Progenitor cell of endocrine pancreas (in vitro differentiated cells): ENCODE measurements at regions not wholly inside any gene's neighbourhood (a gene's known extent, or its start where the extent isn't known, plus 50 kb on each side); places are given as distances from the start of the nearest gene placed in this dataset.

Experiments
- DNase-seq: peaks from one replicate; pipeline ENCODE4 v3.0.0; 2021; ENCODE audit warnings: low spot score; ENCODE audit not compliant: unreplicated experiment
- H3K27ac Mint-ChIP-seq: 2 replicates; pipeline ENCODE4 v1.8.0; 2021; ENCODE audit warnings: mild to moderate bottlenecking, moderate library complexity, mixed read lengths
- H3K27me3 Mint-ChIP-seq: 2 replicates; pipeline ENCODE4 v1.8.0; 2021; ENCODE audit warnings: mixed read lengths
- H3K36me3 Mint-ChIP-seq: 2 replicates; pipeline ENCODE4 v1.8.0; 2022; ENCODE audit warnings: mixed read lengths; ENCODE audit not compliant: insufficient read depth
- H3K4me1 Mint-ChIP-seq: 2 replicates; pipeline ENCODE4 v1.8.0; 2021; ENCODE audit warnings: low read depth, mixed read lengths
- H3K4me3 Mint-ChIP-seq: 2 replicates; pipeline ENCODE4 v1.8.0; 2021; ENCODE audit warnings: low read depth, mild to moderate bottlenecking, moderate library complexity, mixed read lengths
- H3K9me3 Mint-ChIP-seq: 2 replicates; pipeline ENCODE4 v1.8.0; 2021; ENCODE audit warnings: low read depth, mixed read lengths
- CTCF ChIP-seq: fragments of 200-600 bp; sonication (generic); IDR thresholded peaks from one replicate; pipeline ENCODE4 v1.5.0; 2021; ENCODE audit warnings: antibody characterized with exemption, mild to moderate bottlenecking; ENCODE audit not compliant: unreplicated experiment

GRCh38 chr2:71952572-71953188, 195.0 kb downstream of the CYP26B1 start:
- Mint-ChIP-seq H3K9me3 (peaks cover 16% of the 10 kb centered on the region), H3K27me3 (no peaks in the 10 kb centered on the region), H3K4me3 (no peak overlapping the region), H3K27ac (peak overlapping the region; percentile 0), H3K4me1 (peaks cover 3% of the 10 kb centered on the region), H3K36me3 (peaks cover 2% of the 10 kb centered on the region)
- no peak for TF ChIP-seq CTCF
- DNase-seq, result no peak

- no peak for DNase-seq
- Mint-ChIP-seq H3K27me3 (no peaks in the 10 kb centered on the region), H3K4me3 (no peak overlapping the region), H3K27ac (no peak overlapping the region), H3K9me3 (peaks cover 9% of the 10 kb centered on the region), H3K4me1 (peaks cover 3% of the 10 kb centered on the region), H3K36me3 (no peaks in the 10 kb centered on the region)
- TF ChIP-seq CTCF, result no peak
These were observed 195.8 kb downstream of the CYP26B1 start for GRCh38 chr2:71951718-71952404.

GRCh38 chr2:71951083-71951468, 196.6 kb downstream of the CYP26B1 start:
- no peak overlapping the region for H3K27ac Mint-ChIP-seq
- DNase-seq, result no peak
- no peaks in the 10 kb centered on the region for H3K27me3 Mint-ChIP-seq
- H3K9me3 Mint-ChIP-seq, result peaks cover 1% of the 10 kb centered on the region
- no peak for TF ChIP-seq CTCF
- no peak overlapping the region for H3K4me3 Mint-ChIP-seq
- no peaks in the 10 kb centered on the region for H3K36me3 Mint-ChIP-seq
- H3K4me1 Mint-ChIP-seq, result peaks cover 3% of the 10 kb centered on the region

GRCh38 chr2:71950256-71951082, 197.2 kb downstream of the CYP26B1 start:
- no peak overlapping the region for H3K4me3 Mint-ChIP-seq
- no peak for TF ChIP-seq CTCF
- no peaks in the 10 kb centered on the region for H3K36me3 Mint-ChIP-seq
- peaks cover 3% of the 10 kb centered on the region for H3K4me1 Mint-ChIP-seq
- no peaks in the 10 kb centered on the region for H3K9me3 Mint-ChIP-seq
- H3K27ac Mint-ChIP-seq, result no peak overlapping the region
- no peak for DNase-seq
- H3K27me3 Mint-ChIP-seq, result peaks cover under 1% of the 10 kb centered on the region

GRCh38 chr2:71949537-71949798, 198.2 kb downstream of the CYP26B1 start:
- Mint-ChIP-seq H3K27ac (no peak overlapping the region), H3K4me3 (no peak overlapping the region), H3K27me3 (peaks cover 6% of the 10 kb centered on the region), H3K36me3 (no peaks in the 10 kb centered on the region), H3K4me1 (peaks cover 3% of the 10 kb centered on the region), H3K9me3 (no peaks in the 10 kb centered on the region)
- DNase-seq, result no peak
- TF ChIP-seq CTCF, result no peak
